H1 (cell line): ENCODE measurements at regions not wholly inside any gene's neighbourhood (a gene's known extent, or its start where the extent isn't known, plus 50 kb on each side); places are given as distances from the start of the nearest gene placed in this dataset.

Source experiments
- CTCF ChIA-PET: fragments of 300-600 bp; sonication (Branson Sonifier 250); formaldehyde crosslinking; loops from one replicate; lab custom pipeline; 2021; ENCODE audit not compliant: partially characterized antibody; lab: Charles Lee
- POLR2A ChIA-PET: fragments of 300-600 bp; sonication (Branson Sonifier 250); formaldehyde crosslinking; loops from one replicate; lab custom pipeline; 2021; ENCODE audit warnings: inconsistent platforms; ENCODE audit not compliant: partially characterized antibody; lab: Charles Lee
- DNase-seq, 2 experiments: peaks; one replicate each; pipeline versions ENCODE4 v3.0.0 to v3.0.0-alpha.2; 2010 to 2022; ENCODE audit warnings: low spot score in 2 of 2, low read depth in 1 of 2, mixed read lengths in 1 of 2
- FAIRE-seq: peaks from 2 replicates; lab custom pipeline; 2011; peaks lifted over from hg19 to GRCh38; lab: Jason Lieb, UNC
- H2AFZ ChIP-seq: 2 replicates; pipeline ENCODE4 v1.8.1; 2012; ENCODE audit warnings: low read length, inconsistent platforms
- H2AK5ac ChIP-seq: 2 replicates; pipeline ENCODE4 v1.6.1; 2013; ENCODE audit warnings: low read depth, low read length
- H2BK120ac ChIP-seq: replicated peaks from 2 replicates; pipeline ENCODE3; 2013; ENCODE audit warnings: low read depth, low read length, inconsistent platforms
- H2BK12ac ChIP-seq: 2 replicates; pipeline ENCODE4 v1.6.1; 2013; ENCODE audit warnings: low read depth, low read length
- H2BK15ac ChIP-seq: 2 replicates; pipeline ENCODE4 v1.6.1; 2013; ENCODE audit warnings: low read length
- H2BK20ac ChIP-seq: 2 replicates; pipeline ENCODE4 v1.6.1; 2013; ENCODE audit warnings: low read length
- H2BK5ac ChIP-seq: 2 replicates; pipeline ENCODE4 v1.6.1; 2013; ENCODE audit warnings: low read depth, low read length
- H3K14ac ChIP-seq: 2 replicates; pipeline ENCODE4 v1.6.1; 2013; ENCODE audit warnings: inconsistent platforms; ENCODE audit not compliant: insufficient read length
- H3K18ac ChIP-seq: 2 replicates; pipeline ENCODE4 v1.6.1; 2013; ENCODE audit warnings: low read length; ENCODE audit errors: extremely low read depth
- H3K23ac ChIP-seq: 2 replicates; pipeline ENCODE4 v1.6.1; 2013; ENCODE audit warnings: inconsistent platforms; ENCODE audit not compliant: insufficient read length
- H3K23me2 ChIP-seq: 2 replicates; pipeline ENCODE4 v1.6.1; 2013; ENCODE audit warnings: low read depth, low read length
- H3K27ac ChIP-seq: 2 replicates; pipeline ENCODE4 v1.6.1; 2011; ENCODE audit warnings: low read depth, low read length, inconsistent platforms
- H3K27me3 ChIP-seq, 4 experiments: replicated peaks in 1 of 4; 1 replicate in 1 of 4; 2 replicates in 3 of 4; pipeline versions ENCODE4 v1.6.1 to v1.8.1; 2011 to 2013; ENCODE audit warnings: low read length in 3 of 4, mild to moderate bottlenecking in 3 of 4, inconsistent platforms in 2 of 4, mixed read lengths in 2 of 4, moderate library complexity in 1 of 4; ENCODE audit not compliant: control insufficient read depth in 3 of 4, insufficient read depth in 3 of 4; ENCODE audit errors: extremely low read depth in 1 of 4
- H3K36me3 ChIP-seq, 4 experiments: 2 replicates each; pipeline versions ENCODE4 v1.6.1 to v1.8.1; 2011 to 2013; ENCODE audit warnings: mild to moderate bottlenecking in 4 of 4, low read length in 3 of 4, moderate library complexity in 2 of 4, control low read depth in 1 of 4, inconsistent platforms in 1 of 4; ENCODE audit not compliant: insufficient read depth in 4 of 4, control insufficient read depth in 2 of 4
- H3K4ac ChIP-seq: replicated peaks from 2 replicates; pipeline ENCODE3; 2013; ENCODE audit warnings: low read length, low read depth, mixed read lengths, inconsistent platforms; ENCODE audit not compliant: insufficient read length
- H3K4me1 ChIP-seq, 4 experiments: replicated peaks in 1 of 4; 1 replicate in 1 of 4; 2 replicates in 3 of 4; pipeline versions ENCODE4 v1.6.1 to v1.8.1; 2011 to 2013; ENCODE audit warnings: low read length in 3 of 4, inconsistent platforms in 2 of 4, mixed read lengths in 1 of 4; ENCODE audit not compliant: insufficient read depth in 4 of 4, control insufficient read depth in 3 of 4
- H3K4me2 ChIP-seq, 2 experiments: 2 replicates each; pipeline versions ENCODE4 v1.6.1 to v1.8.1; 2011 to 2013; ENCODE audit warnings: low read depth in 2 of 2, low read length in 2 of 2, control low read depth in 1 of 2, inconsistent platforms in 1 of 2, mild to moderate bottlenecking in 1 of 2; ENCODE audit not compliant: insufficient read depth in 1 of 2
- H3K4me3 ChIP-seq, 4 experiments: fragments of 200-600, 300-600 bp in 1 of 4; sonication (generic), shearing (Covaris generic), sonication (Bioruptor Twin) in 1 of 4; 2 replicates each; pipeline versions ENCODE4 v1.5.1 to v1.8.1; 2011 to 2016; ENCODE audit warnings: low read length in 4 of 4, low read depth in 3 of 4, control low read depth in 2 of 4, inconsistent platforms in 2 of 4, mild to moderate bottlenecking in 2 of 4, mixed read lengths in 1 of 4, moderate library complexity in 1 of 4; ENCODE audit not compliant: insufficient read depth in 2 of 4; ENCODE audit errors: extremely low read depth in 1 of 4
- H3K56ac ChIP-seq: replicated peaks from 2 replicates; pipeline ENCODE3; 2013; ENCODE audit warnings: low read depth, mild to moderate bottlenecking, mixed read lengths, low read length, inconsistent platforms; ENCODE audit not compliant: insufficient read length
- H3K79me1 ChIP-seq: 2 replicates; pipeline ENCODE4 v1.6.1; 2013; ENCODE audit warnings: low read depth, low read length, control low read depth
- H3K79me2 ChIP-seq, 2 experiments: 2 replicates each; pipeline versions ENCODE4 v1.6.1 to v1.8.1; 2012 to 2013; ENCODE audit warnings: low read length in 2 of 2, mild to moderate bottlenecking in 2 of 2, inconsistent platforms in 1 of 2; ENCODE audit not compliant: insufficient read depth in 2 of 2, control insufficient read depth in 1 of 2
- H3K9ac ChIP-seq, 4 experiments: replicated peaks in 1 of 4; 1 replicate in 1 of 4; 2 replicates in 3 of 4; pipeline versions ENCODE4 v1.6.1 to v1.8.1; 2011 to 2013; ENCODE audit warnings: low read depth in 3 of 4, low read length in 3 of 4, control low read depth in 2 of 4, mild to moderate bottlenecking in 2 of 4, moderate library complexity in 2 of 4, inconsistent platforms in 1 of 4; ENCODE audit errors: extremely low read depth in 1 of 4
- H3K9me3 ChIP-seq, 2 experiments: 2 replicates each; pipeline versions ENCODE4 v1.6.1 to v1.8.1; 2012 to 2013; ENCODE audit warnings: mild to moderate bottlenecking in 2 of 2, moderate library complexity in 2 of 2, control low read depth in 1 of 2, inconsistent platforms in 1 of 2, low read depth in 1 of 2, low read length in 1 of 2, mixed read lengths in 1 of 2; ENCODE audit not compliant: insufficient read depth in 2 of 2
- H4K20me1 ChIP-seq, 2 experiments: replicated peaks in 1 of 2; 2 replicates each; pipeline versions ENCODE3 to v1.8.1; 2011 to 2013; ENCODE audit warnings: inconsistent platforms in 2 of 2, low read length in 2 of 2, mild to moderate bottlenecking in 1 of 2; ENCODE audit not compliant: insufficient read depth in 2 of 2, control insufficient read depth in 1 of 2
- H4K5ac ChIP-seq: 2 replicates; pipeline ENCODE4 v1.6.1; 2013; ENCODE audit warnings: low read length, low read depth, mixed read lengths, inconsistent platforms; ENCODE audit not compliant: insufficient read length
- H4K8ac ChIP-seq: 2 replicates; pipeline ENCODE4 v1.8.0; 2013; ENCODE audit warnings: mild to moderate bottlenecking, moderate library complexity, low read length, inconsistent platforms; ENCODE audit not compliant: insufficient read depth; ENCODE audit errors: extremely low read depth
- H4K91ac ChIP-seq: replicated peaks from 2 replicates; pipeline ENCODE3; 2013; ENCODE audit warnings: low read length, mixed read lengths, inconsistent platforms; ENCODE audit not compliant: insufficient read length
- BACH1 ChIP-seq: IDR thresholded peaks from 2 replicates; pipeline ENCODE4 v1.6.1; 2012; ENCODE audit warnings: low read length, improper control_type of control experiment
- CHD2 ChIP-seq: IDR thresholded peaks from 2 replicates; pipeline ENCODE4 v1.6.1; 2012; ENCODE audit warnings: low read length, improper control_type of control experiment
- FOSL1 ChIP-seq: IDR thresholded peaks from 2 replicates; pipeline ENCODE4 v1.6.1; 2011; ENCODE audit warnings: mild to moderate bottlenecking, low read depth, low read length, moderate library complexity; ENCODE audit not compliant: insufficient read depth
- GTF2F1 ChIP-seq: IDR thresholded peaks from 2 replicates; pipeline ENCODE4 v1.6.1; 2012; ENCODE audit warnings: low read depth, low read length, improper control_type of control experiment, borderline replicate concordance
- HDAC2 ChIP-seq, 2 experiments: fragments of 300-600 bp in 1 of 2; sonication (generic) in 1 of 2; IDR thresholded peaks; 2 replicates each; pipeline ENCODE4 v1.6.1; 2011 to 2012; ENCODE audit warnings: low read depth in 2 of 2, low read length in 2 of 2, mild to moderate bottlenecking in 2 of 2, moderate library complexity in 2 of 2, borderline replicate concordance in 1 of 2, inconsistent platforms in 1 of 2
- KDM1A ChIP-seq: fragments of 200-600, 300-600 bp; sonication (generic); IDR thresholded peaks from 2 replicates; pipeline ENCODE4 v1.7.1; 2016; ENCODE audit warnings: mild to moderate bottlenecking, low read length, borderline replicate concordance
- MAFK ChIP-seq: IDR thresholded peaks from 2 replicates; pipeline ENCODE4 v1.6.1; 2012; ENCODE audit warnings: low read depth, mild to moderate bottlenecking, improper control_type of control experiment, low read length
- SIN3A ChIP-seq, 2 experiments: IDR thresholded peaks in 1 of 2; conservative IDR thresholded peaks in 1 of 2; 2 replicates each; pipeline ENCODE4 v1.6.1; 2011 to 2012; ENCODE audit warnings: low read length in 2 of 2, improper control_type of control experiment in 1 of 2, low read depth in 1 of 2, mild to moderate bottlenecking in 1 of 2
- TAF7 ChIP-seq: optimal IDR thresholded peaks from 2 replicates; pipeline ENCODE3; 2011; ENCODE audit warnings: low read depth, mild to moderate bottlenecking, inconsistent platforms, low read length, moderate library complexity, borderline replicate concordance
- TEAD4 ChIP-seq: IDR thresholded peaks from 2 replicates; pipeline ENCODE4 v1.6.1; 2012; ENCODE audit warnings: low read depth, low read length, inconsistent platforms, mixed read lengths
- WGBS, 2 experiments: shearing (Covaris generic) in 1 of 2; methylation state at CpG; one replicate each; pipeline versions ENCODE4 v1.1.6 to v1.1.7; 2013 to 2015; ENCODE audit warnings: low lambda C conversion rate in 2 of 2, mixed read lengths in 2 of 2, inconsistent platforms in 1 of 2, low coverage in 1 of 2, missing lambda C conversion rate in 1 of 2; ENCODE audit not compliant: insufficient replicate concordance in 2 of 2, insufficient coverage in 1 of 2, insufficient read length in 1 of 2; ENCODE audit errors: extremely low coverage in 1 of 2, missing lambda C conversion rate in 1 of 2; 5-methylcytosine and 5-hydroxymethylcytosine counted together
- TF ChIP-seq, protein P1 (sequence below): IDR thresholded peaks from 2 replicates; pipeline ENCODE4 v1.6.1; 2011; ENCODE audit warnings: low read length, improper control_type of control experiment
- TF ChIP-seq, protein P2 (sequence below): IDR thresholded peaks from 2 replicates; pipeline ENCODE4 v1.6.1; 2012; ENCODE audit warnings: low read length, inconsistent platforms

DNA sequence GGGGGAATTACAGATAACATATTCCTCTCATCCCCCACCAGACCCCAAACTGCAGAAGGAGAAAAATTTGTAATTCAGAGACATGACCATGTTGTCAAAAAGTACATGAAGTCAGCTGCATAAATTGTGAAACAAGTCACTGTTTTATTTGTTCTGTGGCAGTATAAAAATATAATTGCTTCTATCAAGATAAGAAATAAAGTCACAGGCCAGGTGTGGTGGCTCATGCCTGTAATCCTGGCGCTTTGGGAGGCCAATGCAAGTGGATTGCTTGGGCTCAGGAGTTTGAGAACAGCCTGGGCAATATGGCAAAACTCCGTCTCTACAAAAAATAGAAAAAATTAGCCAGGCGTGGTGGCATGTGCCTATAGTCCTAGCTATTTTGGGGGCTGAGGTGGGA lies 87.7 kb upstream of the DPH6 start:
- no peak for TF ChIP-seq BACH1
- TF ChIP-seq FOSL1, result no peak
- no peak for TF ChIP-seq TEAD4
- TF ChIP-seq CHD2, result no peak
- no peak for TF ChIP-seq HDAC2 (IDR thresholded peaks at IDR 0.05; ENCODE audit: borderline replicate concordance in 1 of 2, low read depth in 2 of 2, low read length in 2 of 2)
- TF ChIP-seq KDM1A, result no peak
- TF ChIP-seq, protein P1, sequence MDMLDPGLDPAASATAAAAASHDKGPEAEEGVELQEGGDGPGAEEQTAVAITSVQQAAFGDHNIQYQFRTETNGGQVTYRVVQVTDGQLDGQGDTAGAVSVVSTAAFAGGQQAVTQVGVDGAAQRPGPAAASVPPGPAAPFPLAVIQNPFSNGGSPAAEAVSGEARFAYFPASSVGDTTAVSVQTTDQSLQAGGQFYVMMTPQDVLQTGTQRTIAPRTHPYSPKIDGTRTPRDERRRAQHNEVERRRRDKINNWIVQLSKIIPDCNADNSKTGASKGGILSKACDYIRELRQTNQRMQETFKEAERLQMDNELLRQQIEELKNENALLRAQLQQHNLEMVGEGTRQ, result no peak
- no peak for TF ChIP-seq MAFK
- no peak for TF ChIP-seq SIN3A (conservative IDR thresholded peaks at IDR 0.05 in 1 of 2, IDR thresholded peaks at IDR 0.05 in 1 of 2; ENCODE audit: low read depth in 1 of 2, low read length in 2 of 2)
- TF ChIP-seq, protein P2, sequence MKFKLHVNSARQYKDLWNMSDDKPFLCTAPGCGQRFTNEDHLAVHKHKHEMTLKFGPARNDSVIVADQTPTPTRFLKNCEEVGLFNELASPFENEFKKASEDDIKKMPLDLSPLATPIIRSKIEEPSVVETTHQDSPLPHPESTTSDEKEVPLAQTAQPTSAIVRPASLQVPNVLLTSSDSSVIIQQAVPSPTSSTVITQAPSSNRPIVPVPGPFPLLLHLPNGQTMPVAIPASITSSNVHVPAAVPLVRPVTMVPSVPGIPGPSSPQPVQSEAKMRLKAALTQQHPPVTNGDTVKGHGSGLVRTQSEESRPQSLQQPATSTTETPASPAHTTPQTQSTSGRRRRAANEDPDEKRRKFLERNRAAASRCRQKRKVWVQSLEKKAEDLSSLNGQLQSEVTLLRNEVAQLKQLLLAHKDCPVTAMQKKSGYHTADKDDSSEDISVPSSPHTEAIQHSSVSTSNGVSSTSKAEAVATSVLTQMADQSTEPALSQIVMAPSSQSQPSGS, result no peak
- no peak for TF ChIP-seq TAF7
- TF ChIP-seq GTF2F1, result no peak
- Histone ChIP-seq H3K79me2 (no peaks in the 10 kb centered on the region), H4K5ac (no peak overlapping the region), H3K4me1 (peaks cover 0 to 3% (median 0%) of the 10 kb centered on the region in 4 experiments; a peak in 1 of 7 replicates), H2AFZ (no peak overlapping the region), H3K23me2 (no peaks in the 10 kb centered on the region), H2BK20ac (no peak overlapping the region), H3K14ac (no peak overlapping the region), H2BK120ac (no peak overlapping the region), H2BK15ac (no peak overlapping the region), H3K79me1 (no peaks in the 10 kb centered on the region), H3K9me3 (no peaks in the 10 kb centered on the region), H3K4ac (no peak overlapping the region), H3K27me3 (no peaks in the 10 kb centered on the region), H4K8ac (no peak overlapping the region), H4K20me1 (no peaks in the 10 kb centered on the region), H3K9ac (no peak overlapping the region), H2BK5ac (no peak overlapping the region), H3K4me2 (no peak overlapping the region), H3K56ac (no peak overlapping the region), H3K23ac (no peak overlapping the region), H2AK5ac (no peak overlapping the region), H3K4me3 (no peak overlapping the region), H2BK12ac (no peak overlapping the region), H3K18ac (no peak overlapping the region), H3K36me3 (no peaks in the 10 kb centered on the region), H3K27ac (no peak overlapping the region), H4K91ac (no peak overlapping the region)
- DNase-seq (no peak), FAIRE-seq (no peak)
- POLR2A ChIA-PET, result no interaction called here
- WGBS, 2 experiments, result 100% methylated on average over 3 of the region's 3 CpGs; no CpG with 5 or more reads in 1 of the 2 experiments
- CTCF ChIA-PET, result no interaction called here
